Upper lobe of left lung (tissue), 6 donors: ENCODE measurements at regions not wholly inside any gene's neighbourhood (a gene's known extent, or its start where the extent isn't known, plus 50 kb on each side); places are given as distances from the start of the nearest gene placed in this dataset.
"Not testable (repeated sequence)": the region's sequence is repeated elsewhere in the genome, so short reads cannot be mapped to it uniquely, and the experiment has no call there.

ENCODE experiments used
- ATAC-seq, 2 donors: fragments of 200-7000 bp; cut with Tn5 transposase; one replicate each; pipeline ENCODE4 v1.9.1; 2022; ENCODE audit warnings: mild to moderate bottlenecking in 2 of 2, moderate library complexity in 2 of 2; ENCODE audit not compliant: low FRiP score in 2 of 2
- DNase-seq, 2 donors: peaks; one replicate each; pipeline ENCODE4 v3.0.0-alpha.2; 2019 to 2020
- H3K27ac ChIP-seq, 4 donors: fragments of 200-600 bp; sonication (generic); one replicate each; pipeline ENCODE4 v1.5.1; 2016 to 2019
- H3K27me3 ChIP-seq, 4 donors: fragments of 200-600 bp; sonication (generic); one replicate each; pipeline ENCODE4 v1.5.1; 2017 to 2019
- H3K36me3 ChIP-seq, 4 donors: fragments of 200-600 bp; sonication (generic); one replicate each; pipeline ENCODE4 v1.5.1; 2016 to 2019
- H3K4me1 ChIP-seq, 4 donors: fragments of 200-600 bp; sonication (generic); one replicate each; pipeline ENCODE4 v1.5.1; 2018 to 2019
- H3K4me3 ChIP-seq, 4 donors: fragments of 200-600 bp; sonication (generic); one replicate each; pipeline ENCODE4 v1.5.1; 2017 to 2019; ENCODE audit warnings: mild to moderate bottlenecking in 2 of 4, moderate library complexity in 1 of 4
- H3K9me3 ChIP-seq, 4 donors: fragments of 200-600 bp; sonication (generic); one replicate each; pipeline ENCODE4 v1.5.1; 2018 to 2019
- WGBS, 2 donors: methylation state at CpG; one replicate each; pipeline ENCODE4 v1.1.5; 2017 to 2018; 5-methylcytosine and 5-hydroxymethylcytosine counted together
- donor health status: DM: no; HTN: no; CAD: no; lungs with moderate emphysema.
- donor health status: DM: no; HTN: yes; CAD: no; lungs with severe emphysema.

- not testable (repeated sequence) for H3K27ac ChIP-seq, H3K4me3 ChIP-seq, H3K27me3 ChIP-seq, H3K36me3 ChIP-seq, H3K9me3 ChIP-seq, H3K4me1 ChIP-seq
- ATAC-seq (peak in 1 of 2 donors; percentile 68), DNase-seq (peak in 1 of 2 donors; percentile 2)
- WGBS, 2 donors, result 75 to 97% methylated on average over 6 to 9 of the region's 11 CpGs
Measured at GRCh38 chr2:87246066-87246717, 224.5 kb upstream of the PLGLB1 start.

GRCh38 chr2:87252046-87252445 is 230.4 kb upstream of the PLGLB1 start:
- H3K4me3 ChIP-seq, H3K27ac ChIP-seq, DNase-seq, H3K27me3 ChIP-seq, H3K9me3 ChIP-seq, H3K36me3 ChIP-seq, ATAC-seq, H3K4me1 ChIP-seq: not testable (repeated sequence)
- 64 to 100% methylated on average over 1 of the region's 5 CpGs for WGBS, 2 donors

GRCh38 chr2:87254562-87254961 is 232.9 kb upstream of the PLGLB1 start:
- H3K36me3 ChIP-seq, ATAC-seq, DNase-seq, H3K27me3 ChIP-seq, H3K4me3 ChIP-seq, H3K27ac ChIP-seq, H3K9me3 ChIP-seq, H3K4me1 ChIP-seq: not testable (repeated sequence)
- WGBS, 2 donors, result no CpG with 5 or more reads among the region's 1 CpG

GRCh38 chr2:87255410-87255809 is 233.8 kb upstream of the PLGLB1 start:
- 76 to 96% methylated on average over 9 to 10 of the region's 14 CpGs for WGBS, 2 donors
- DNase-seq, H3K36me3 ChIP-seq, H3K27me3 ChIP-seq, H3K27ac ChIP-seq, H3K9me3 ChIP-seq, H3K4me3 ChIP-seq, ATAC-seq, H3K4me1 ChIP-seq: not testable (repeated sequence)

- not testable (repeated sequence) for H3K27ac ChIP-seq, H3K4me1 ChIP-seq, H3K4me3 ChIP-seq, H3K9me3 ChIP-seq, ATAC-seq, H3K36me3 ChIP-seq, H3K27me3 ChIP-seq, DNase-seq
- WGBS, 2 donors, result 100% methylated on average over 1 of the region's 7 CpGs; no CpG with 5 or more reads in 1 of the 2 donors
Measured at GRCh38 chr2:87258887-87259286, 237.2 kb upstream of the PLGLB1 start.

GRCh38 chr2:87262184-87262702 is 240.6 kb upstream of the PLGLB1 start:
- DNase-seq, H3K36me3 ChIP-seq, H3K27me3 ChIP-seq, H3K4me1 ChIP-seq, H3K27ac ChIP-seq, H3K9me3 ChIP-seq, ATAC-seq, H3K4me3 ChIP-seq: not testable (repeated sequence)
- 96 to 100% methylated on average over 3 of the region's 4 CpGs for WGBS, 2 donors

GRCh38 chr2:87263868-87264518 is 242.3 kb upstream of the PLGLB1 start:
- ATAC-seq, DNase-seq, H3K27ac ChIP-seq, H3K9me3 ChIP-seq, H3K27me3 ChIP-seq, H3K4me1 ChIP-seq, H3K36me3 ChIP-seq, H3K4me3 ChIP-seq: not testable (repeated sequence)
- WGBS, 2 donors, result no CpG with 5 or more reads among the region's 3 CpGs

GRCh38 chr2:87275192-87275591 is 253.5 kb upstream of the PLGLB1 start:
- not testable (repeated sequence) for H3K9me3 ChIP-seq, H3K4me1 ChIP-seq, H3K27me3 ChIP-seq, H3K27ac ChIP-seq, DNase-seq, H3K4me3 ChIP-seq, H3K36me3 ChIP-seq
- 90% methylated on average over 2 of the region's 2 CpGs; no CpG with 5 or more reads in 1 of the 2 donors for WGBS, 2 donors
- peak in 1 of 2 donors; percentile 53 for ATAC-seq

- H3K4me1 ChIP-seq, H3K27me3 ChIP-seq, H3K27ac ChIP-seq, DNase-seq, H3K9me3 ChIP-seq, H3K36me3 ChIP-seq, H3K4me3 ChIP-seq: not testable (repeated sequence)
- peak; percentile 17 to 55 for ATAC-seq
- 92 to 93% methylated on average over 3 to 5 of the region's 5 CpGs for WGBS, 2 donors
Measured at GRCh38 chr2:87275974-87276629, 254.5 kb upstream of the PLGLB1 start.

- not testable (repeated sequence) for ATAC-seq, H3K4me1 ChIP-seq, H3K27ac ChIP-seq, H3K27me3 ChIP-seq, DNase-seq, H3K9me3 ChIP-seq, H3K36me3 ChIP-seq, H3K4me3 ChIP-seq
- WGBS, 2 donors, result 67 to 74% methylated on average over 1 of the region's 2 CpGs
Measured at GRCh38 chr2:87276673-87277072, 255.0 kb upstream of the PLGLB1 start.

- H3K9me3 ChIP-seq, H3K4me1 ChIP-seq, H3K4me3 ChIP-seq, DNase-seq, ATAC-seq, H3K27me3 ChIP-seq, H3K27ac ChIP-seq, H3K36me3 ChIP-seq: not testable (repeated sequence)
- no CpG with 5 or more reads among the region's 3 CpGs for WGBS, 2 donors
Measured at GRCh38 chr2:87277734-87278133, 256.1 kb upstream of the PLGLB1 start.

- H3K36me3 ChIP-seq, H3K9me3 ChIP-seq, H3K27ac ChIP-seq, H3K4me3 ChIP-seq, H3K4me1 ChIP-seq, H3K27me3 ChIP-seq: not testable (repeated sequence)
- 92 to 100% methylated on average over 2 of the region's 10 CpGs for WGBS, 2 donors
- ATAC-seq (peak in 1 of 2 donors; percentile 53), DNase-seq (peak in 1 of 2 donors; percentile 36)
Measured at GRCh38 chr2:87280596-87281355, 259.1 kb upstream of the PLGLB1 start.
